ENCODE measurements at regions not wholly inside any gene's neighbourhood (a gene's known extent, or its start where the extent isn't known, plus 50 kb on each side); places are given as distances from the start of the nearest gene placed in this dataset.
A peak's percentile ranks its signal among the peaks of the same experiment; 100 is the strongest.
"Not testable (repeated sequence)": the region's sequence is repeated elsewhere in the genome, so short reads cannot be mapped to it uniquely, and the experiment has no call there.

- DNase-seq (ENCODE audit: low read depth) = no peak
- no peak overlapping the region for H3K4me3 ChIP-seq (ENCODE audit: control insufficient read depth, low read depth, low read length)
- no peak for TF ChIP-seq CTCF (IDR thresholded peaks at IDR 0.05; ENCODE audit: control insufficient read depth, insufficient read depth, low read depth, low read length, missing control alignments)
Observed at GRCh38 chr5:7250611-7251010, 145.3 kb upstream of the ADCY2 start.

GRCh38 chr5:7251132-7251531, 144.8 kb upstream of the ADCY2 start:
- no peak for TF ChIP-seq CTCF (IDR thresholded peaks at IDR 0.05; ENCODE audit: control insufficient read depth, insufficient read depth, low read depth, low read length, missing control alignments)
- no peak for DNase-seq (ENCODE audit: low read depth)
- no peak overlapping the region for H3K4me3 ChIP-seq (ENCODE audit: control insufficient read depth, low read depth, low read length)

- peak; percentile 20 for DNase-seq (ENCODE audit: low read depth)
- no peak overlapping the region for H3K4me3 ChIP-seq (ENCODE audit: control insufficient read depth, low read depth, low read length)
- TF ChIP-seq CTCF (IDR thresholded peaks at IDR 0.05; ENCODE audit: control insufficient read depth, insufficient read depth, low read depth, low read length, missing control alignments) = peak; percentile 73
Observed at GRCh38 chr5:7261049-7261448, 134.9 kb upstream of the ADCY2 start.

GRCh38 chr5:7261900-7262299, 134.0 kb upstream of the ADCY2 start:
- DNase-seq (ENCODE audit: low read depth) = no peak
- no peak overlapping the region for H3K4me3 ChIP-seq (ENCODE audit: control insufficient read depth, low read depth, low read length)

GRCh38 chr5:7263398-7264015, 132.4 kb upstream of the ADCY2 start:
- DNase-seq (ENCODE audit: low read depth) = not testable (repeated sequence)

More at GRCh38 chr5:7261900-7262299, 134.0 kb upstream of the ADCY2 start:
- TF ChIP-seq CTCF (IDR thresholded peaks at IDR 0.05; ENCODE audit: control insufficient read depth, insufficient read depth, low read depth, low read length, missing control alignments) = no peak

GRCh38 chr5:7265776-7266175, 130.2 kb upstream of the ADCY2 start:
- not testable (repeated sequence) for H3K4me3 ChIP-seq (ENCODE audit: control insufficient read depth, low read depth, low read length); DNase-seq (ENCODE audit: low read depth)

More at GRCh38 chr5:7263398-7264015, 132.4 kb upstream of the ADCY2 start:
- H3K4me3 ChIP-seq (ENCODE audit: control insufficient read depth, low read depth, low read length) = not testable (repeated sequence)

- not testable (repeated sequence) for H3K4me3 ChIP-seq (ENCODE audit: control insufficient read depth, low read depth, low read length); DNase-seq (ENCODE audit: low read depth)
Observed at GRCh38 chr5:7268722-7269121, 127.2 kb upstream of the ADCY2 start.

GRCh38 chr5:7269591-7270274, 126.2 kb upstream of the ADCY2 start:
- DNase-seq (ENCODE audit: low read depth) = no peak
- no peak overlapping the region for H3K4me3 ChIP-seq (ENCODE audit: control insufficient read depth, low read depth, low read length)
- TF ChIP-seq CTCF (IDR thresholded peaks at IDR 0.05; ENCODE audit: control insufficient read depth, insufficient read depth, low read depth, low read length, missing control alignments) = no peak

Measured in AG09309 (cell line).